KMS-11 (cell line): ENCODE measurements at regions not wholly inside any gene's neighbourhood (a gene's known extent, or its start where the extent isn't known, plus 50 kb on each side); places are given as distances from the start of the nearest gene placed in this dataset.

ENCODE experiments used
- H2AFZ ChIP-seq: fragments of 200-600 bp; sonication (generic); 2 replicates; pipeline ENCODE4 v1.6.1; 2016; ENCODE audit warnings: antibody characterized with exemption, mixed run types, low read depth
- H3K27ac ChIP-seq: fragments of 200-600 bp; sonication (generic); 2 replicates; pipeline ENCODE4 v1.6.1; 2016; ENCODE audit warnings: mild to moderate bottlenecking, mixed run types
- H3K27me3 ChIP-seq: fragments of 200-600 bp; sonication (generic); 2 replicates; pipeline ENCODE4 v1.6.1; 2017; ENCODE audit warnings: mild to moderate bottlenecking, low read depth, mixed run types, moderate library complexity; ENCODE audit not compliant: insufficient read depth
- H3K36me3 ChIP-seq: fragments of 200-600 bp; sonication (generic); 2 replicates; pipeline ENCODE4 v1.6.1; 2017; ENCODE audit warnings: mild to moderate bottlenecking, mixed run types; ENCODE audit not compliant: insufficient read depth
- H3K4me1 ChIP-seq: fragments of 200-600 bp; sonication (generic); 2 replicates; pipeline ENCODE4 v1.6.1; 2016; ENCODE audit warnings: mild to moderate bottlenecking, low read depth, mixed run types; ENCODE audit not compliant: poor library complexity, severe bottlenecking
- H3K4me2 ChIP-seq: fragments of 200-600 bp; sonication (generic); 2 replicates; pipeline ENCODE4 v1.7.0; 2016; ENCODE audit warnings: mild to moderate bottlenecking, mixed run types
- H3K4me3 ChIP-seq: fragments of 200-600 bp; sonication (generic); IDR thresholded peaks from 2 replicates; pipeline ENCODE4 v1.6.1; 2017; ENCODE audit warnings: low read depth, low read length, mixed read lengths; ENCODE audit not compliant: insufficient read depth
- H3K79me2 ChIP-seq: fragments of 200-600 bp; sonication (generic); 2 replicates; pipeline ENCODE4 v1.6.1; 2016; ENCODE audit warnings: low read depth, mixed run types; ENCODE audit not compliant: insufficient read depth
- H3K9ac ChIP-seq: fragments of 200-600 bp; sonication (generic); 2 replicates; pipeline ENCODE4 v1.6.1; 2016; ENCODE audit warnings: mild to moderate bottlenecking, mixed run types
- H4K20me1 ChIP-seq: fragments of 200-600 bp; sonication (generic); 2 replicates; pipeline ENCODE4 v1.6.1; 2016; ENCODE audit warnings: mild to moderate bottlenecking, mixed run types; ENCODE audit not compliant: insufficient read depth
- CTCF ChIP-seq: fragments of 200-600 bp; sonication (generic); conservative IDR thresholded peaks from 2 replicates; pipeline ENCODE4 v1.6.1; 2017; ENCODE audit warnings: low read depth, mild to moderate bottlenecking, antibody characterized with exemption, low read length, moderate library complexity, mixed read lengths

- H3K27ac ChIP-seq = no peak overlapping the region
- H3K27me3 ChIP-seq = no peaks in the 10 kb centered on the region
- TF ChIP-seq CTCF = no peak
- H3K79me2 ChIP-seq = no peaks in the 10 kb centered on the region
- H3K36me3 ChIP-seq = no peaks in the 10 kb centered on the region
- no peak overlapping the region for H3K4me3 ChIP-seq
- no peaks in the 10 kb centered on the region for H4K20me1 ChIP-seq
- H3K4me1 ChIP-seq = no peaks in the 10 kb centered on the region
- no peak overlapping the region for H3K4me2 ChIP-seq
- H2AFZ ChIP-seq = no peak overlapping the region
- H3K9ac ChIP-seq = no peak overlapping the region
Observed at GRCh38 chr12:75840994-75841355, 190.6 kb downstream of the PHLDA1 start.

- H3K9ac ChIP-seq = no peak overlapping the region
- H3K79me2 ChIP-seq = no peaks in the 10 kb centered on the region
- H3K27me3 ChIP-seq = no peaks in the 10 kb centered on the region
- H3K4me2 ChIP-seq = no peak overlapping the region
- no peak for TF ChIP-seq CTCF
- no peaks in the 10 kb centered on the region for H3K4me1 ChIP-seq
- H3K36me3 ChIP-seq = no peaks in the 10 kb centered on the region
- no peak overlapping the region for H3K27ac ChIP-seq
- H3K4me3 ChIP-seq = no peak overlapping the region
- H2AFZ ChIP-seq = no peak overlapping the region
- H4K20me1 ChIP-seq = no peaks in the 10 kb centered on the region
Observed at GRCh38 chr12:75838309-75838708, 193.3 kb downstream of the PHLDA1 start.

DNA sequence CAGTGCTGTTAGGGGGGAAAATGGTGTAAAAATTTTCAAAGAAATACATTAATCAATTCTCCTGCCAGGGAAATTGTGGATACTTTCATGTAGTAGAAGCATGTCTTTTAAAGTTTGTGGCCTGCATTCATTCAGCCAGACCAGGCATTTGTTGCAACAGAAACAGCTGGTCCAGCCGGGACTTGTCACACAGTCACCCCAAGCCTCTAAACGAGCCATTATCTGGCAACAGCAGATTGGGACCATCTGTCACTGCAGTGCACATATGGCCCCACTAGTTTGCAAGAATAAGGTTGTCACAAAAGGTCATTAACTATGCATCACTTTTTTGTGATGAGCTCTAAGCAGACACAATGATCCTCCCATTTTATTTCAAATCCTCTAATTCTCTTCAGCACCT lies 193.9 kb downstream of the PHLDA1 start:
- Histone ChIP-seq H3K9ac (no peak overlapping the region), H3K36me3 (no peaks in the 10 kb centered on the region), H3K4me3 (no peak overlapping the region), H3K4me2 (no peak overlapping the region), H2AFZ (no peak overlapping the region), H3K27ac (no peak overlapping the region), H3K4me1 (no peaks in the 10 kb centered on the region), H4K20me1 (no peaks in the 10 kb centered on the region), H3K27me3 (no peaks in the 10 kb centered on the region), H3K79me2 (no peaks in the 10 kb centered on the region)
- TF ChIP-seq CTCF = no peak

DNA sequence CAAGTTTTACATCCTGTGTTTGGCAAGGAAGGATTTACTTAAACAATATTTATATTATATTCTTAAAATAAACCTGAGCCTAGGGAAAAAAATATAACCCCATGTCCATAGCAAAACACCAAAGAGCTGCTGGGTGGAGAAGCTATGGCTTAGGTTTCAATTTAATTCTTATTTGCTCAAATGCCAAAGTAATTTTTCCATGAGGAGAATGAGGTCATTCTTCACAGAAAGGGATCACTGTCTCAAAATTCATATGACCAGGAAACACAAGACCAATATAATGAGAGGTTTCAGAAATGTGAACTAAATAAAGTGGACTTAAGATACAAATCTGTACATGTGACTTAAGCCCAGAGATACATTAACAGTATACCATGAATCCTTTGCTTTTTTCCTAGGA lies 195.0 kb downstream of the PHLDA1 start:
- H3K79me2 ChIP-seq = no peaks in the 10 kb centered on the region
- no peaks in the 10 kb centered on the region for H4K20me1 ChIP-seq
- H3K36me3 ChIP-seq = no peaks in the 10 kb centered on the region
- no peak overlapping the region for H3K27ac ChIP-seq
- no peak overlapping the region for H3K4me3 ChIP-seq
- H2AFZ ChIP-seq = no peak overlapping the region
- H3K27me3 ChIP-seq = no peaks in the 10 kb centered on the region
- no peaks in the 10 kb centered on the region for H3K4me1 ChIP-seq
- TF ChIP-seq CTCF = no peak
- no peak overlapping the region for H3K4me2 ChIP-seq
- H3K9ac ChIP-seq = no peak overlapping the region

- no peaks in the 10 kb centered on the region for H3K27me3 ChIP-seq
- H3K36me3 ChIP-seq = no peaks in the 10 kb centered on the region
- H2AFZ ChIP-seq = no peak overlapping the region; the same call in 1 of the 2 replicates
- H3K9ac ChIP-seq = no peak overlapping the region
- no peak overlapping the region for H3K4me2 ChIP-seq
- H4K20me1 ChIP-seq = no peaks in the 10 kb centered on the region
- H3K4me1 ChIP-seq = no peaks in the 10 kb centered on the region
- no peaks in the 10 kb centered on the region for H3K79me2 ChIP-seq
- no peak overlapping the region for H3K4me3 ChIP-seq
- TF ChIP-seq CTCF = no peak
- no peak overlapping the region for H3K27ac ChIP-seq
Observed at GRCh38 chr12:75834591-75834990, 197.0 kb downstream of the PHLDA1 start.
